B cell (primary cell): ENCODE measurements at regions not wholly inside any gene's neighbourhood (a gene's known extent, or its start where the extent isn't known, plus 50 kb on each side); places are given as distances from the start of the nearest gene placed in this dataset.

Source experiments
- ATAC-seq: fragments of 200-7000 bp; cut with Tn5 transposase; one replicate; pipeline ENCODE4 v1.10.0; 2021; ENCODE audit warnings: low read depth, mild to moderate bottlenecking, moderate number of reproducible peaks, moderate library complexity
- CTCF ChIA-PET: fragments of 350-600 bp; sonication (Branson Sonifier 250); formaldehyde crosslinking; loops from one replicate; lab custom pipeline; 2021; ENCODE audit warnings: antibody characterized with exemption, inconsistent platforms; lab: Charles Lee
- POLR2A ChIA-PET: fragments of 350-600 bp; sonication (Branson Sonifier 250); formaldehyde crosslinking; loops from one replicate; lab custom pipeline; 2021; ENCODE audit warnings: antibody characterized with exemption; lab: Charles Lee
- DNase-seq: peaks from one replicate; pipeline ENCODE4 v3.0.0; 2013
- H2AFZ ChIP-seq: 2 replicates; pipeline ENCODE4 v1.6.1; 2012; ENCODE audit warnings: mild to moderate bottlenecking, low read depth, low read length; ENCODE audit not compliant: insufficient read depth, poor library complexity, severe bottlenecking
- H3K27ac ChIP-seq, 2 donors: 1 replicate in 1 of 2; 2 replicates in 1 of 2; pipeline ENCODE4 v1.5.1; 2012 to 2013; ENCODE audit warnings: low read length in 2 of 2, mild to moderate bottlenecking in 2 of 2, moderate library complexity in 1 of 2
- H3K27me3 ChIP-seq, 4 experiments: fragments of 200-600 bp in 1 of 4; sonication (generic) in 1 of 4; replicated peaks in 1 of 4; 1 replicate in 2 of 4; 2 replicates in 2 of 4; pipeline versions ENCODE4 v1.6.1 to v1.7.0; 2013 to 2016; ENCODE audit warnings: low read length in 3 of 4, mild to moderate bottlenecking in 2 of 4, mixed read lengths in 1 of 4, moderate library complexity in 1 of 4; ENCODE audit not compliant: insufficient read depth in 4 of 4, control insufficient read depth in 3 of 4; ENCODE audit errors: control extremely low read depth in 1 of 4
- H3K36me3 ChIP-seq, 2 experiments: replicated peaks in 1 of 2; 1 replicate in 1 of 2; 2 replicates in 1 of 2; pipeline versions ENCODE4 v1.6.1 to v1.7.1; 2013; ENCODE audit warnings: low read length in 1 of 2; ENCODE audit not compliant: insufficient read depth in 2 of 2, control insufficient read depth in 1 of 2; ENCODE audit errors: control extremely low read depth in 1 of 2, extremely low read depth in 1 of 2
- H3K4me1 ChIP-seq, 2 donors: fragments of 200-600 bp in 1 of 2; sonication (generic) in 1 of 2; 1 replicate in 1 of 2; 2 replicates in 1 of 2; pipeline versions ENCODE4 v1.5.1 to v1.6.1; 2013 to 2017; ENCODE audit warnings: low read length in 2 of 2; ENCODE audit not compliant: control insufficient read depth in 2 of 2, insufficient read depth in 2 of 2
- H3K4me2 ChIP-seq: replicated peaks from 2 replicates; pipeline ENCODE3; 2012; ENCODE audit warnings: mild to moderate bottlenecking, low read depth, low read length; ENCODE audit not compliant: poor library complexity, severe bottlenecking
- H3K4me3 ChIP-seq, 5 experiments: fragments of 200-600 bp in 1 of 5; sonication (generic) in 1 of 5; 1 replicate in 3 of 5; 2 replicates in 2 of 5; pipeline versions ENCODE4 v1.5.1 to v1.7.0; 2011 to 2016; ENCODE audit warnings: low read length in 4 of 5, mild to moderate bottlenecking in 4 of 5, low read depth in 2 of 5, control low read depth in 1 of 5, moderate library complexity in 1 of 5; ENCODE audit not compliant: insufficient read depth in 1 of 5; ENCODE audit errors: control extremely low read depth in 1 of 5, extremely low read depth in 1 of 5
- H3K79me2 ChIP-seq: fragments of 200-600 bp; sonication (generic); one replicate; pipeline ENCODE4 v1.6.0; 2016; ENCODE audit warnings: low read length; ENCODE audit not compliant: control insufficient read depth, insufficient read depth
- H3K9ac ChIP-seq: fragments of 200-600 bp; sonication (generic); 2 replicates; pipeline ENCODE4 v1.6.1; 2017; ENCODE audit warnings: mild to moderate bottlenecking, low read length, moderate library complexity
- H3K9me3 ChIP-seq, 3 donors: one replicate each; pipeline versions ENCODE4 v1.6.1 to v1.7.1; 2013; ENCODE audit warnings: low read length in 2 of 3; ENCODE audit not compliant: control insufficient read depth in 2 of 3, insufficient read depth in 1 of 3; ENCODE audit errors: control extremely low read depth in 1 of 3
- H4K20me1 ChIP-seq: 2 replicates; pipeline ENCODE4 v1.6.0; 2012; ENCODE audit warnings: mild to moderate bottlenecking, low read length; ENCODE audit not compliant: insufficient read depth, control insufficient read depth, poor library complexity, severe bottlenecking
- H3K27ac Mint-ChIP-seq: one replicate; pipeline ENCODE4 v1.8.0; 2021; ENCODE audit warnings: mixed read lengths
- H3K27me3 Mint-ChIP-seq: one replicate; pipeline ENCODE4 v1.8.0; 2021; ENCODE audit warnings: mixed read lengths
- H3K4me1 Mint-ChIP-seq: one replicate; pipeline ENCODE4 v1.8.0; 2021; ENCODE audit warnings: mixed read lengths
- H3K4me3 Mint-ChIP-seq: one replicate; pipeline ENCODE4 v1.8.0; 2021; ENCODE audit warnings: mixed read lengths
- H3K9me3 Mint-ChIP-seq: one replicate; pipeline ENCODE4 v1.8.0; 2022; ENCODE audit warnings: mixed read lengths; ENCODE audit not compliant: insufficient read depth
- CTCF ChIP-seq: fragments of 200-600 bp; IDR thresholded peaks from one replicate; pipeline ENCODE4 v1.8.0; 2022; ENCODE audit warnings: antibody characterized with exemption, mild to moderate bottlenecking
- EZH2 ChIP-seq: IDR thresholded peaks from 2 replicates; pipeline ENCODE4 v1.6.1; 2012; ENCODE audit warnings: borderline replicate concordance, low read depth, mild to moderate bottlenecking, moderate library complexity, low read length; ENCODE audit not compliant: insufficient read depth, poor library complexity, severe bottlenecking
- WGBS: methylation state at CpG from one replicate; pipeline ENCODE4 v1.1.5; 2013; ENCODE audit warnings: missing lambda C conversion rate; ENCODE audit not compliant: insufficient coverage; 5-methylcytosine and 5-hydroxymethylcytosine counted together
- intact Hi-C: fragments of 100-400 bp; cut with micrococcal nuclease; formaldehyde crosslinking; loops from one replicate; pipeline ENCODE4 v1.10.0; 2022

GRCh38 chr9:89923961-89924504 is 319.2 kb downstream of the GADD45G start:
- intact Hi-C loops = loop anchor here (1.0 kb wide), 2 partner anchors 178 to 321 kb away; no protein-coding TSS in a partner anchor
- Mint-ChIP-seq H3K4me1 (peaks cover 4% of the 10 kb centered on the region), H3K27ac (no peak overlapping the region), H3K4me3 (no peak overlapping the region), H3K9me3 (no peaks in the 10 kb centered on the region), H3K27me3 (peaks cover 17% of the 10 kb centered on the region)
- TF ChIP-seq CTCF = peak; percentile 57
- TF ChIP-seq EZH2 = no peak
- Histone ChIP-seq H3K27me3 (peaks cover 0 to 8% (median 0%) of the 10 kb centered on the region in 4 experiments), H3K4me2 (no peak overlapping the region), H3K36me3 (no peaks in the 10 kb centered on the region), H3K27ac (no peak overlapping the region), H4K20me1 (no peaks in the 10 kb centered on the region), H3K4me3 (no peak overlapping the region), H3K4me1 (peaks cover 0 to 8% of the 10 kb centered on the region in 2 donors), H3K79me2 (no peaks in the 10 kb centered on the region), H2AFZ (no peak overlapping the region), H3K9me3 (no peaks in the 10 kb centered on the region), H3K9ac (no peak overlapping the region)
- POLR2A ChIA-PET = no interaction called here
- ATAC-seq (no peak), DNase-seq (peak; percentile 53)
- CTCF ChIA-PET = interaction anchor here (0.8 to 5.6 kb wide), 7 partner anchors 9 to 348 kb away, joined by 3 to 72 read pairs (median 3); partner anchors contain the start of gene GADD45G
- WGBS = 74% methylated on average over 6 of the region's 12 CpGs

- H3K4me1 Mint-ChIP-seq = peaks cover 4% of the 10 kb centered on the region
- H2AFZ ChIP-seq = no peak overlapping the region
- ChIA-PET CTCF (interaction anchor here (0.8 to 5.6 kb wide), 5 partner anchors 177 to 349 kb away, joined by 3 to 72 read pairs (median 4); partner anchors contain the start of gene GADD45G), POLR2A (no interaction called here)
- ATAC-seq = no peak
- H3K27me3 ChIP-seq = peaks cover 0 to 8% (median 0%) of the 10 kb centered on the region in 4 experiments
- no peaks in the 10 kb centered on the region for H4K20me1 ChIP-seq
- H3K9me3 Mint-ChIP-seq = no peaks in the 10 kb centered on the region
- H3K9ac ChIP-seq = no peak overlapping the region
- no peaks in the 10 kb centered on the region for H3K9me3 ChIP-seq
- no peak overlapping the region for H3K4me3 Mint-ChIP-seq
- TF ChIP-seq EZH2 (no peak), CTCF (no peak)
- H3K36me3 ChIP-seq = no peaks in the 10 kb centered on the region
- no peaks in the 10 kb centered on the region for H3K79me2 ChIP-seq
- H3K4me1 ChIP-seq = peaks cover 0 to 8% of the 10 kb centered on the region in 2 donors
- WGBS = 100% methylated on average over 1 of the region's 2 CpGs
- no peak overlapping the region for H3K27ac Mint-ChIP-seq
- intact Hi-C loops = loop anchor here (1.0 kb wide), 2 partner anchors 178 to 321 kb away; no protein-coding TSS in a partner anchor
- H3K4me3 ChIP-seq = no peak overlapping the region
- H3K4me2 ChIP-seq = no peak overlapping the region
- H3K27me3 Mint-ChIP-seq = peaks cover 14% of the 10 kb centered on the region
- no peak overlapping the region for H3K27ac ChIP-seq
- no peak for DNase-seq
These were observed 319.8 kb downstream of the GADD45G start for GRCh38 chr9:89924611-89925010.
